SK-N-SH treated with all-trans-retinoic acid at 6 μM for 48 hours (cell line): ENCODE measurements at regions not wholly inside any gene's neighbourhood (a gene's known extent, or its start where the extent isn't known, plus 50 kb on each side); places are given as distances from the start of the nearest gene placed in this dataset.

ENCODE experiments used
- BACH2 ChIP-seq: fragments of 250-450 bp; sonication (Bioruptor Pico); IDR thresholded peaks from 2 replicates; pipeline ENCODE4 v1.9.0; 2021; ENCODE audit warnings: mild to moderate bottlenecking, borderline replicate concordance
- CREB5 ChIP-seq: fragments of 250-450 bp; sonication (Bioruptor Pico); IDR thresholded peaks from 2 replicates; pipeline ENCODE4 v1.5.1; 2020; ENCODE audit warnings: low read depth, mild to moderate bottlenecking, moderate library complexity
- CSDC2 ChIP-seq: fragments of 250-450 bp; sonication (Bioruptor Pico); IDR thresholded peaks from 2 replicates; pipeline ENCODE4 v1.5.0; 2020; ENCODE audit warnings: mild to moderate bottlenecking, moderate library complexity
- TCF4 ChIP-seq: fragments of 250-450 bp; sonication (Bioruptor Pico); IDR thresholded peaks from 2 replicates; pipeline ENCODE4 v1.8.0; 2021; ENCODE audit warnings: mild to moderate bottlenecking, moderate library complexity, borderline replicate concordance
- TSHZ2 ChIP-seq: fragments of 250-450 bp; sonication (Bioruptor Pico); IDR thresholded peaks from 2 replicates; pipeline ENCODE4 v1.5.0; 2020; ENCODE audit warnings: mild to moderate bottlenecking, moderate library complexity
- ZNF565 ChIP-seq: fragments of 450-650 bp; formaldehyde crosslinking; conservative IDR thresholded peaks from 2 replicates; pipeline ENCODE4 v1.5.0; 2020; ENCODE audit warnings: low read depth, mild to moderate bottlenecking, moderate library complexity
- ZNF70 ChIP-seq: fragments of 450-650 bp; formaldehyde crosslinking; IDR thresholded peaks from 2 replicates; pipeline ENCODE4 v1.5.0; 2020; ENCODE audit warnings: mild to moderate bottlenecking, moderate library complexity

- TF ChIP-seq CREB5 (CRISPR knock-in tag), result no peak
- no peak for TF ChIP-seq TSHZ2
- TF ChIP-seq BACH2 (CRISPR knock-in tag), result no peak
- TF ChIP-seq ZNF565 (CRISPR knock-in tag), result no peak
- no peak for TF ChIP-seq ZNF70 (CRISPR knock-in tag)
- TF ChIP-seq TCF4 (CRISPR knock-in tag), result no peak
- no peak for TF ChIP-seq CSDC2 (CRISPR knock-in tag)
These were observed 87.4 kb downstream of the GJA1 start for GRCh38 chr6:121522771-121523386.
